ENCODE measurements at regions not wholly inside any gene's neighbourhood (a gene's known extent, or its start where the extent isn't known, plus 50 kb on each side); places are given as distances from the start of the nearest gene placed in this dataset.

DNA sequence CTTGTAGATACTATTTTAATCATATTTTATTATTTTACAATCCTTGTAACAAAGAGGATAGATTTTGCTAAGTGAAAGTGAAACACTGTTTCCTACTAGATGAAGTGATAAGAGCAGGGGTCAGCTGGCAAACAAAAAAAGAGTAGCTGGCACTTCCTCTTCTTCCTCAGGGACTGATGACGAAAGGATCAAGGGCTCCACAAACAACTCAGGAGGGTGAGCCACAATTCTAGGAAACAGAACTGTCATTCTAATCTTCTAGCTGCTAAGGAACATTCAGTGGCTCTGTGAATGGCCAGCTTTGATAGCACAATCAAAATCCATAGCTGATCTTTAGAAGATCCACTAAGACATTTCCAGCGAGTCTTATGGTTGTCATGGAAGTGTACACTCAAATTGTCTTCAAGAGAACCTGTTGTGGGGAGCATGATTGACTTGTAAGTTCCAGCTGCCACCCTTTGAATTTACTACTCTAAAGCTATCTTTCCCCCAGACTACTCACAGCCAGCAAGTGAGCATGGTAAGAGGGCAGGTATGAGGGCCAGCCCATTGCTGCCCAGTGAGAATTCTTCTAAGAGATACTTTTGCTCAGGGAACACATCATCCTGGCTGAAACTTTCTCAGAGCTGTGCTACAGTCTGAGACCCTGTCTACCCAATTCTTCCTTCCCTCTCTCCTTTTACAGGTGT is 275.7 kb upstream of the RASGEF1B start:
- TF ChIP-seq NFRKB (IDR thresholded peaks at IDR 0.05) (no peak), SP1 (IDR thresholded peaks at IDR 0.05) (no peak)
- CTCF ChIA-PET = no interaction called here
- DNase-seq (ENCODE audit: extremely low spot score) = no peak
- POLR2A ChIA-PET = no interaction called here

DNA sequence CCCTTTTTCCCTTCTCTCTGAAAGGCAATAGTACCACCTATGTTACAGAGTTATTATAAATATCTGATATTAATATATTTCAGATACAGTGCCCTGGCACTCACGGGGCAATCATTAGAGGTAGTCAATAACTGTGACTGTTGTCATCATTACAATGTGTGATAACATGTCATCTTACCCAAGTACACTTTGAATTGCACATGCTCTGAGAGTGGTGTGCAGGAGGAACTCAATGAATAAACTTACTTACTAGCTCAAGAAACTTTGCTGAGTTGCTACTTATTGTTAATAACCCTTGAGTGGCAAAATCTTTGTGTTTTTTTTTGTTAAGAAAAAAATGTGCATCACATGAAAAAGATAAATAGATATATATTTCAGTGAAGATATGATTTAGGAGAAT is 275.1 kb upstream of the RASGEF1B start:
- CTCF ChIA-PET = interaction anchor here (0.6 kb wide), 2 partner anchors 12 to 64 kb away, joined by 3 to 4 read pairs; no protein-coding TSS in a partner anchor
- no peak for DNase-seq (ENCODE audit: extremely low spot score)
- POLR2A ChIA-PET = no interaction called here
- TF ChIP-seq L3MBTL2 (conservative IDR thresholded peaks at IDR 0.05) (no peak), SUZ12 (IDR thresholded peaks at IDR 0.05) (no peak), PKNOX1 (IDR thresholded peaks at IDR 0.05) (no peak), CTBP1 (IDR thresholded peaks at IDR 0.05; ENCODE audit: borderline replicate concordance) (no peak), ZNF384 (IDR thresholded peaks at IDR 0.05) (no peak), ELF4 (IDR thresholded peaks at IDR 0.05) (no peak), BHLHE40 (IDR thresholded peaks at IDR 0.05; ENCODE audit: borderline replicate concordance) (no peak), NFRKB (IDR thresholded peaks at IDR 0.05) (no peak), SP1 (IDR thresholded peaks at IDR 0.05) (no peak), FOXA1 (IDR thresholded peaks at IDR 0.05) (no peak), HDGF (IDR thresholded peaks at IDR 0.05; ENCODE audit: borderline replicate concordance) (no peak), TARDBP (IDR thresholded peaks at IDR 0.05) (no peak), FOXM1 (IDR thresholded peaks at IDR 0.05; ENCODE audit: borderline replicate concordance) (no peak), ARNT (IDR thresholded peaks at IDR 0.05) (no peak), FOXK2 (IDR thresholded peaks at IDR 0.05) (no peak), LEF1 (IDR thresholded peaks at IDR 0.05; ENCODE audit: borderline replicate concordance) (no peak)

GRCh38 chr4:81746071-81746470 is 274.4 kb upstream of the RASGEF1B start:
- no peak for TF ChIP-seq FOXK2 (IDR thresholded peaks at IDR 0.05)
- TF ChIP-seq FOXM1 (IDR thresholded peaks at IDR 0.05; ENCODE audit: borderline replicate concordance) = no peak
- TF ChIP-seq CTBP1 (IDR thresholded peaks at IDR 0.05; ENCODE audit: borderline replicate concordance) = no peak
- no peak for TF ChIP-seq FOXA1 (IDR thresholded peaks at IDR 0.05)
- TF ChIP-seq L3MBTL2 (conservative IDR thresholded peaks at IDR 0.05) = no peak
- TF ChIP-seq LEF1 (IDR thresholded peaks at IDR 0.05; ENCODE audit: borderline replicate concordance) = no peak
- no peak for TF ChIP-seq ZNF384 (IDR thresholded peaks at IDR 0.05)
- TF ChIP-seq PKNOX1 (IDR thresholded peaks at IDR 0.05) = no peak
- no peak for TF ChIP-seq SP1 (IDR thresholded peaks at IDR 0.05)
- no peak for TF ChIP-seq HDGF (IDR thresholded peaks at IDR 0.05; ENCODE audit: borderline replicate concordance)
- TF ChIP-seq BHLHE40 (IDR thresholded peaks at IDR 0.05; ENCODE audit: borderline replicate concordance) = no peak
- TF ChIP-seq SUZ12 (IDR thresholded peaks at IDR 0.05) = no peak
- TF ChIP-seq ARNT (IDR thresholded peaks at IDR 0.05) = no peak
- TF ChIP-seq ELF4 (IDR thresholded peaks at IDR 0.05) = no peak
- ChIA-PET POLR2A (no interaction called here), CTCF (interaction anchor here (0.6 kb wide), 1 partner anchor 63 kb away, joined by 3 read pairs; no protein-coding TSS in a partner anchor)
- no peak for DNase-seq (ENCODE audit: extremely low spot score)

- ChIA-PET POLR2A (no interaction called here), CTCF (no interaction called here)
- DNase-seq (ENCODE audit: extremely low spot score) = no peak
- TF ChIP-seq FOXA1 (IDR thresholded peaks at IDR 0.05) (no peak), ELF4 (IDR thresholded peaks at IDR 0.05) (no peak), PKNOX1 (IDR thresholded peaks at IDR 0.05) (no peak), FOXK2 (IDR thresholded peaks at IDR 0.05) (no peak), L3MBTL2 (conservative IDR thresholded peaks at IDR 0.05) (no peak), CTBP1 (IDR thresholded peaks at IDR 0.05; ENCODE audit: borderline replicate concordance) (no peak), TARDBP (IDR thresholded peaks at IDR 0.05) (no peak), ARNT (IDR thresholded peaks at IDR 0.05) (no peak), BHLHE40 (IDR thresholded peaks at IDR 0.05; ENCODE audit: borderline replicate concordance) (no peak), FOXM1 (IDR thresholded peaks at IDR 0.05; ENCODE audit: borderline replicate concordance) (no peak), NFRKB (IDR thresholded peaks at IDR 0.05) (no peak), HDGF (IDR thresholded peaks at IDR 0.05; ENCODE audit: borderline replicate concordance) (no peak), LEF1 (IDR thresholded peaks at IDR 0.05; ENCODE audit: borderline replicate concordance) (no peak), SP1 (IDR thresholded peaks at IDR 0.05) (no peak)
These were observed 273.3 kb upstream of the RASGEF1B start for GRCh38 chr4:81745050-81745449.

GRCh38 chr4:81743731-81744435 is 272.2 kb upstream of the RASGEF1B start:
- DNase-seq (ENCODE audit: extremely low spot score) = no peak
- POLR2A ChIA-PET = no interaction called here
- CTCF ChIA-PET = no interaction called here
- no peak for TF ChIP-seq SP1 (IDR thresholded peaks at IDR 0.05)
- TF ChIP-seq TARDBP (IDR thresholded peaks at IDR 0.05) = no peak
- no peak for TF ChIP-seq FOXM1 (IDR thresholded peaks at IDR 0.05; ENCODE audit: borderline replicate concordance)
- no peak for TF ChIP-seq ARNT (IDR thresholded peaks at IDR 0.05)
- no peak for TF ChIP-seq FOXK2 (IDR thresholded peaks at IDR 0.05)
- TF ChIP-seq ELF4 (IDR thresholded peaks at IDR 0.05) = no peak
- TF ChIP-seq PKNOX1 (IDR thresholded peaks at IDR 0.05) = no peak
- no peak for TF ChIP-seq BHLHE40 (IDR thresholded peaks at IDR 0.05; ENCODE audit: borderline replicate concordance)
- TF ChIP-seq NFRKB (IDR thresholded peaks at IDR 0.05) = no peak
- TF ChIP-seq LEF1 (IDR thresholded peaks at IDR 0.05; ENCODE audit: borderline replicate concordance) = no peak
- no peak for TF ChIP-seq FOXA1 (IDR thresholded peaks at IDR 0.05)
- TF ChIP-seq L3MBTL2 (conservative IDR thresholded peaks at IDR 0.05) = no peak
- TF ChIP-seq ZNF384 (IDR thresholded peaks at IDR 0.05) = no peak
- TF ChIP-seq HDGF (IDR thresholded peaks at IDR 0.05; ENCODE audit: borderline replicate concordance) = no peak

Data from HEK293T (cell line).